22Rv1 (cell line): ENCODE measurements at regions not wholly inside any gene's neighbourhood (a gene's known extent, or its start where the extent isn't known, plus 50 kb on each side); places are given as distances from the start of the nearest gene placed in this dataset.

Experiments
- CTCF ChIP-seq: fragments of 450-650 bp; IDR thresholded peaks from 2 replicates; pipeline ENCODE4 v1.5.1; 2017; ENCODE audit warnings: mild to moderate bottlenecking
- ZFX ChIP-seq: fragments of 450-650 bp; IDR thresholded peaks from 2 replicates; pipeline ENCODE4 v1.6.1; 2017; ENCODE audit warnings: antibody characterized with exemption, borderline replicate concordance

- TF ChIP-seq CTCF, result no peak
- TF ChIP-seq ZFX, result no peak
Observed at GRCh38 chr14:86613126-86613525, 1083.2 kb downstream of the FLRT2 start.
